Keratinocyte (primary cell): ENCODE measurements at regions not wholly inside any gene's neighbourhood (a gene's known extent, or its start where the extent isn't known, plus 50 kb on each side); places are given as distances from the start of the nearest gene placed in this dataset.

Experiments used
- DNase-seq: peaks from one replicate; pipeline ENCODE4 v3.0.0-alpha.2; 2011; ENCODE audit warnings: low read depth, missing footprints, low spot score
- FAIRE-seq: peaks from 2 replicates; lab custom pipeline; 2011; peaks lifted over from hg19 to GRCh38; lab: Jason Lieb, UNC
- H2AFZ ChIP-seq: 2 replicates; pipeline ENCODE4 v1.6.0; 2012; ENCODE audit warnings: low read length, control low read depth, inconsistent platforms; ENCODE audit not compliant: control insufficient read depth
- H3K27ac ChIP-seq: 2 replicates; pipeline ENCODE4 v1.5.1; 2011; ENCODE audit warnings: low read length; ENCODE audit not compliant: control insufficient read depth, insufficient read depth
- H3K27me3 ChIP-seq: 3 replicates; pipeline ENCODE4 v1.6.0; 2011; ENCODE audit warnings: low read length; ENCODE audit not compliant: control insufficient read depth, insufficient read depth; ENCODE audit errors: extremely low read depth
- H3K36me3 ChIP-seq, 2 experiments: 2 replicates in 1 of 2; 3 replicates in 1 of 2; pipeline ENCODE4 v1.5.1; 2011; ENCODE audit warnings: low read length in 2 of 2, mild to moderate bottlenecking in 1 of 2; ENCODE audit not compliant: control insufficient read depth in 2 of 2, insufficient read depth in 2 of 2; ENCODE audit errors: extremely low read depth in 1 of 2
- H3K4me1 ChIP-seq: 3 replicates; pipeline ENCODE4 v1.5.1; 2011; ENCODE audit warnings: low read length; ENCODE audit not compliant: control insufficient read depth, insufficient read depth; ENCODE audit errors: extremely low read depth
- H3K4me2 ChIP-seq: 3 replicates; pipeline ENCODE4 v1.6.0; 2011; ENCODE audit warnings: low read depth, low read length; ENCODE audit not compliant: control insufficient read depth, insufficient read depth; ENCODE audit errors: extremely low read depth
- H3K4me3 ChIP-seq, 3 experiments: fragments of 200-600 bp in 1 of 3; sonication (generic) in 1 of 3; 2 replicates in 2 of 3; 3 replicates in 1 of 3; pipeline ENCODE4 v1.5.1; 2011 to 2016; ENCODE audit warnings: low read length in 3 of 3, mild to moderate bottlenecking in 3 of 3, control low read depth in 2 of 3, inconsistent platforms in 1 of 3, low read depth in 1 of 3, mixed read lengths in 1 of 3, mixed run types in 1 of 3, moderate library complexity in 1 of 3; ENCODE audit not compliant: control insufficient read depth in 2 of 3, insufficient read depth in 2 of 3; ENCODE audit errors: extremely low read depth in 1 of 3
- H3K79me2 ChIP-seq: 2 replicates; pipeline ENCODE4 v1.6.0; 2012; ENCODE audit warnings: low read length; ENCODE audit not compliant: control insufficient read depth, insufficient read depth
- H3K9ac ChIP-seq: 3 replicates; pipeline ENCODE4 v1.6.0; 2011; ENCODE audit warnings: low read length; ENCODE audit not compliant: control insufficient read depth, insufficient read depth; ENCODE audit errors: extremely low read depth
- H3K9me1 ChIP-seq: 3 replicates; pipeline ENCODE4 v1.6.0; 2011; ENCODE audit warnings: low read length; ENCODE audit not compliant: control insufficient read depth, insufficient read depth; ENCODE audit errors: extremely low read depth
- H3K9me3 ChIP-seq: 2 replicates; pipeline ENCODE4 v1.5.1; 2012; ENCODE audit warnings: low read depth, low read length; ENCODE audit not compliant: control insufficient read depth
- H4K20me1 ChIP-seq: 3 replicates; pipeline ENCODE4 v1.6.0; 2011; ENCODE audit warnings: low read length; ENCODE audit not compliant: control insufficient read depth, insufficient read depth; ENCODE audit errors: extremely low read depth
- CTCF ChIP-seq, 3 experiments: IDR thresholded peaks in 1 of 3; conservative IDR thresholded peaks in 1 of 3; optimal IDR thresholded peaks in 1 of 3; 2 replicates in 2 of 3; 3 replicates in 1 of 3; pipeline versions ENCODE3 to v1.5.1; 2011; ENCODE audit warnings: low read length in 3 of 3, mild to moderate bottlenecking in 3 of 3, moderate library complexity in 2 of 3, control low read depth in 1 of 3, inconsistent platforms in 1 of 3; ENCODE audit not compliant: insufficient read depth in 2 of 3; ENCODE audit errors: extremely low read depth in 1 of 3
- EZH2 ChIP-seq: IDR thresholded peaks from one replicate; pipeline ENCODE4 v1.6.1; 2012; ENCODE audit warnings: inconsistent platforms, mild to moderate bottlenecking, low read length, moderate library complexity
- dilution Hi-C: fragments of 300-500 bp; cut with MboI; formaldehyde crosslinking; loops from one replicate; pipeline ENCODE4 v1.7.0; 2020; ENCODE audit warnings: low sequenced_read_pairs; ENCODE audit not compliant: extremely low pct_ligation_motif_present

DNA sequence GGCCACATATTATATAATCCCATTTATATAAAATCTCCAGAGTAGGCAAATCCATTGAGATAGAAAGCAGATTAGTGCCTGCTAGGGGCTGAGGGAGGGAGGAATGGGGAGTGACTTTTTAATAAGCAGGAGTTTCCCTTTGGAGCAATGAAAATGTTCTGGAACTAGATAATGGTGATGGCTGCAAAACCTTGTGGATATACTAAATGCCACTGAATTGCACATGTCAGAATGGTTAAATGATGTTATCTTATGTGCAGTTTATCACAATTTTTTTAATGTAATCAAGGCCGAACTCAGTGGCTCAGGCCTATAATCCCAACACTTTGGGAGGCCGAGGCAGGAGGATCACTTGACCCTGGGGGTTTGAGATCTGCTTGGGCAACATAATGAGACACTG is 145.5 kb upstream of the AUTS2 start:
- no peaks in the 10 kb centered on the region for H3K27me3 ChIP-seq
- no peaks in the 10 kb centered on the region for H3K9me3 ChIP-seq
- dilution Hi-C loops, result no loop called here
- H4K20me1 ChIP-seq, result no peaks in the 10 kb centered on the region
- DNase-seq (no peak), FAIRE-seq (no peak)
- H3K27ac ChIP-seq, result no peak overlapping the region
- H3K4me3 ChIP-seq, result no peak overlapping the region
- TF ChIP-seq CTCF (optimal IDR thresholded peaks at IDR 0.05 in 1 of 3, IDR thresholded peaks at IDR 0.05 in 1 of 3, conservative IDR thresholded peaks at IDR 0.05 in 1 of 3; ENCODE audit: extremely low read depth in 1 of 3, insufficient read depth in 2 of 3, low read length in 3 of 3), result no peak
- TF ChIP-seq EZH2, result no peak
- no peaks in the 10 kb centered on the region for H3K9me1 ChIP-seq
- H3K36me3 ChIP-seq, result no peaks in the 10 kb centered on the region
- H3K4me1 ChIP-seq, result peaks cover 4% of the 10 kb centered on the region
- H3K79me2 ChIP-seq, result no peaks in the 10 kb centered on the region
- H3K9ac ChIP-seq, result no peak overlapping the region
- H2AFZ ChIP-seq, result no peak overlapping the region
- no peak overlapping the region for H3K4me2 ChIP-seq

- dilution Hi-C loops, result no loop called here
- Histone ChIP-seq H3K27me3 (no peaks in the 10 kb centered on the region), H3K79me2 (no peaks in the 10 kb centered on the region), H3K4me1 (no peaks in the 10 kb centered on the region), H4K20me1 (no peaks in the 10 kb centered on the region), H3K36me3 (no peaks in the 10 kb centered on the region), H2AFZ (no peak overlapping the region), H3K27ac (no peak overlapping the region), H3K9ac (no peak overlapping the region), H3K9me1 (no peaks in the 10 kb centered on the region), H3K4me3 (no peak overlapping the region), H3K4me2 (no peak overlapping the region), H3K9me3 (no peaks in the 10 kb centered on the region)
- no peak for TF ChIP-seq EZH2
- no peak for TF ChIP-seq CTCF (optimal IDR thresholded peaks at IDR 0.05 in 1 of 3, IDR thresholded peaks at IDR 0.05 in 1 of 3, conservative IDR thresholded peaks at IDR 0.05 in 1 of 3; ENCODE audit: extremely low read depth in 1 of 3, insufficient read depth in 2 of 3, low read length in 3 of 3)
- FAIRE-seq (no peak), DNase-seq (no peak)
These were observed 140.4 kb upstream of the AUTS2 start for GRCh38 chr7:69457595-69458504.
